Kidney (tissue), 13 donors: ENCODE measurements at regions not wholly inside any gene's neighbourhood (a gene's known extent, or its start where the extent isn't known, plus 50 kb on each side); places are given as distances from the start of the nearest gene placed in this dataset.

ENCODE experiments used
- DNase-seq, 5 donors: peaks; one replicate each; pipeline ENCODE4 v3.0.0-alpha.2; 2013 to 2020
- FAIRE-seq: peaks from 2 replicates; lab custom pipeline; 2012; peaks lifted over from hg19 to GRCh38; lab: Jason Lieb, UNC
- H3K27ac ChIP-seq, 2 donors: one replicate each; pipeline ENCODE4 v1.7.0; 2013; ENCODE audit warnings: low read depth in 2 of 2, low read length in 2 of 2, inconsistent platforms in 1 of 2
- H3K27me3 ChIP-seq: one replicate; pipeline ENCODE4 v1.7.1; 2013; ENCODE audit warnings: low read length, inconsistent platforms; ENCODE audit not compliant: control insufficient read depth, insufficient read depth
- H3K36me3 ChIP-seq, 3 donors: one replicate each; pipeline versions ENCODE4 v1.7.0 to v1.7.1; 2013; ENCODE audit warnings: low read length in 3 of 3, control low read depth in 1 of 3, inconsistent platforms in 1 of 3; ENCODE audit not compliant: insufficient read depth in 3 of 3, control insufficient read depth in 2 of 3
- H3K4me1 ChIP-seq, 3 donors: one replicate each; pipeline versions ENCODE4 v1.7.0 to v1.7.1; 2013; ENCODE audit warnings: low read length in 3 of 3, inconsistent platforms in 1 of 3, low read depth in 1 of 3; ENCODE audit not compliant: control insufficient read depth in 2 of 3, insufficient read depth in 2 of 3
- H3K4me3 ChIP-seq, 3 donors: one replicate each; pipeline versions ENCODE4 v1.7.0 to v1.8.1; 2013; ENCODE audit warnings: low read length in 3 of 3, control low read depth in 1 of 3, inconsistent platforms in 1 of 3
- H3K9ac ChIP-seq, 3 donors: one replicate each; pipeline versions ENCODE4 v1.7.0 to v1.7.1; 2013; ENCODE audit warnings: low read length in 3 of 3, control low read depth in 1 of 3, inconsistent platforms in 1 of 3
- H3K9me3 ChIP-seq, 3 donors: one replicate each; pipeline versions ENCODE4 v1.7.0 to v1.7.1; 2013; ENCODE audit warnings: low read length in 3 of 3, control low read depth in 1 of 3, inconsistent platforms in 1 of 3; ENCODE audit not compliant: control insufficient read depth in 2 of 3, insufficient read depth in 1 of 3
- intact Hi-C: fragments of 100-400 bp; cut with DNase I; formaldehyde crosslinking; loops from one replicate; pipeline ENCODE4 v1.11.1; 2022
- TF ChIP-seq, protein P1 (sequence below): IDR thresholded peaks from 3 replicates; pipeline ENCODE4 v1.5.1; 2012; ENCODE audit warnings: mild to moderate bottlenecking, moderate library complexity, borderline replicate concordance; ENCODE audit not compliant: insufficient read depth; ENCODE audit errors: extremely low read depth
- donor health status: control.
- donor health status: control.
- donor health status: control.
- donor health status: control.
- donor health status: control.
- donor health status: DM: yes; HTN: yes; CAD: no.
- donor health status: Normal renal cell carcinoma (clear cell type).

GRCh38 chr4:8792491-8792890, 79.1 kb downstream of the HMX1 start:
- Histone ChIP-seq H3K9me3 (peaks cover 0 to 2% (median 0%) of the 10 kb centered on the region in 3 donors), H3K9ac (no peak overlapping the region), H3K36me3 (no peaks in the 10 kb centered on the region), H3K4me1 (no peaks in the 10 kb centered on the region), H3K27me3 (no peaks in the 10 kb centered on the region), H3K4me3 (peak overlapping the region in 1 of 3 donors; percentile 16), H3K27ac (no peak overlapping the region)
- FAIRE-seq (no peak), DNase-seq (no peak)
- intact Hi-C loops, result no loop called here
- TF ChIP-seq, protein P1, sequence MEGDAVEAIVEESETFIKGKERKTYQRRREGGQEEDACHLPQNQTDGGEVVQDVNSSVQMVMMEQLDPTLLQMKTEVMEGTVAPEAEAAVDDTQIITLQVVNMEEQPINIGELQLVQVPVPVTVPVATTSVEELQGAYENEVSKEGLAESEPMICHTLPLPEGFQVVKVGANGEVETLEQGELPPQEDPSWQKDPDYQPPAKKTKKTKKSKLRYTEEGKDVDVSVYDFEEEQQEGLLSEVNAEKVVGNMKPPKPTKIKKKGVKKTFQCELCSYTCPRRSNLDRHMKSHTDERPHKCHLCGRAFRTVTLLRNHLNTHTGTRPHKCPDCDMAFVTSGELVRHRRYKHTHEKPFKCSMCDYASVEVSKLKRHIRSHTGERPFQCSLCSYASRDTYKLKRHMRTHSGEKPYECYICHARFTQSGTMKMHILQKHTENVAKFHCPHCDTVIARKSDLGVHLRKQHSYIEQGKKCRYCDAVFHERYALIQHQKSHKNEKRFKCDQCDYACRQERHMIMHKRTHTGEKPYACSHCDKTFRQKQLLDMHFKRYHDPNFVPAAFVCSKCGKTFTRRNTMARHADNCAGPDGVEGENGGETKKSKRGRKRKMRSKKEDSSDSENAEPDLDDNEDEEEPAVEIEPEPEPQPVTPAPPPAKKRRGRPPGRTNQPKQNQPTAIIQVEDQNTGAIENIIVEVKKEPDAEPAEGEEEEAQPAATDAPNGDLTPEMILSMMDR, result no peak

GRCh38 chr4:8791609-8792008, 80.0 kb downstream of the HMX1 start:
- Histone ChIP-seq H3K9me3 (peaks cover 0 to 2% (median 0%) of the 10 kb centered on the region in 3 donors), H3K4me3 (no peak overlapping the region), H3K27me3 (no peaks in the 10 kb centered on the region), H3K9ac (no peak overlapping the region), H3K36me3 (no peaks in the 10 kb centered on the region), H3K4me1 (no peaks in the 10 kb centered on the region), H3K27ac (no peak overlapping the region)
- DNase-seq (no peak), FAIRE-seq (no peak)
- intact Hi-C loops, result no loop called here
- TF ChIP-seq, protein P1, result no peak

GRCh38 chr4:8790749-8791148, 80.9 kb downstream of the HMX1 start:
- Histone ChIP-seq H3K36me3 (no peaks in the 10 kb centered on the region), H3K4me3 (no peak overlapping the region), H3K9me3 (peaks cover 0 to 2% (median 0%) of the 10 kb centered on the region in 3 donors), H3K9ac (no peak overlapping the region), H3K27ac (no peak overlapping the region), H3K4me1 (no peaks in the 10 kb centered on the region), H3K27me3 (no peaks in the 10 kb centered on the region)
- TF ChIP-seq, protein P1, result no peak
- intact Hi-C loops, result no loop called here
- DNase-seq (no peak), FAIRE-seq (no peak)

- Histone ChIP-seq H3K4me3 (no peak overlapping the region), H3K36me3 (no peaks in the 10 kb centered on the region), H3K9me3 (peaks cover 0 to 2% (median 0%) of the 10 kb centered on the region in 3 donors), H3K9ac (no peak overlapping the region), H3K27me3 (no peaks in the 10 kb centered on the region), H3K4me1 (no peaks in the 10 kb centered on the region), H3K27ac (no peak overlapping the region)
- DNase-seq, result no peak
- no peak for FAIRE-seq
- intact Hi-C loops, result no loop called here
- TF ChIP-seq, protein P1, result no peak
Measured at GRCh38 chr4:8788174-8788573, 83.5 kb downstream of the HMX1 start.
